ENCODE measurements at regions not wholly inside any gene's neighbourhood (a gene's known extent, or its start where the extent isn't known, plus 50 kb on each side); places are given as distances from the start of the nearest gene placed in this dataset.

DNA sequence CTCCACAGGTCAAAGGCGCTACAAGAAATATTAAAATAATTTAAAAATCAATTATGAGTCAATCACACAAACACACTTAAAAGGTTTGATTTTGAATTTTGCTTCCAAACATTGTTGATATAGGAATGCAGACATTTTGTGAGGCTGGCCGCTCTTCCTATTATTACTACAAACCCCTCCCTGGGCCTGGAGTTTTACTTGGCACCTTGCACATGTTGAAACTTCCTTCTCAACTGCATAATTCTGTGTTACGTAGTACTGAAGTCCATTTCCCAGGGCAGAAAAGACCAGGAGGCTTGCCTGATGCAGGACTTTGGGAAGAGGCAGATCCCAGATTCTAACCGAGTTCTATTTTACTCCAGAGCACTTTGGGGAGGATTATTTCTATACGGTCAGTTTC, 71.5 kb downstream of the CYTL1 start:
- TF ChIP-seq, protein P1, sequence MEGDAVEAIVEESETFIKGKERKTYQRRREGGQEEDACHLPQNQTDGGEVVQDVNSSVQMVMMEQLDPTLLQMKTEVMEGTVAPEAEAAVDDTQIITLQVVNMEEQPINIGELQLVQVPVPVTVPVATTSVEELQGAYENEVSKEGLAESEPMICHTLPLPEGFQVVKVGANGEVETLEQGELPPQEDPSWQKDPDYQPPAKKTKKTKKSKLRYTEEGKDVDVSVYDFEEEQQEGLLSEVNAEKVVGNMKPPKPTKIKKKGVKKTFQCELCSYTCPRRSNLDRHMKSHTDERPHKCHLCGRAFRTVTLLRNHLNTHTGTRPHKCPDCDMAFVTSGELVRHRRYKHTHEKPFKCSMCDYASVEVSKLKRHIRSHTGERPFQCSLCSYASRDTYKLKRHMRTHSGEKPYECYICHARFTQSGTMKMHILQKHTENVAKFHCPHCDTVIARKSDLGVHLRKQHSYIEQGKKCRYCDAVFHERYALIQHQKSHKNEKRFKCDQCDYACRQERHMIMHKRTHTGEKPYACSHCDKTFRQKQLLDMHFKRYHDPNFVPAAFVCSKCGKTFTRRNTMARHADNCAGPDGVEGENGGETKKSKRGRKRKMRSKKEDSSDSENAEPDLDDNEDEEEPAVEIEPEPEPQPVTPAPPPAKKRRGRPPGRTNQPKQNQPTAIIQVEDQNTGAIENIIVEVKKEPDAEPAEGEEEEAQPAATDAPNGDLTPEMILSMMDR (IDR thresholded peaks at IDR 0.05): no peak
- no peak for TF ChIP-seq EZH2 (IDR thresholded peaks at IDR 0.05)

Measured in neural progenitor cell (in vitro differentiated cells).